ENCODE measurements at regions not wholly inside any gene's neighbourhood (a gene's known extent, or its start where the extent isn't known, plus 50 kb on each side); places are given as distances from the start of the nearest gene placed in this dataset.
A peak's percentile ranks its signal among the peaks of the same experiment; 100 is the strongest.

- no TSS peak for BruUV-seq (replicated peaks)
- POLR2A ChIA-PET, result no interaction called here
- DNase-seq (ENCODE audit: extremely low read depth in 1 of 4, low spot score in 3 of 4), result no peak
These were observed 410.8 kb downstream of the SFMBT2 start for GRCh38 chr10:7000061-7000460.

More at GRCh38 chr10:7000061-7000460, 410.8 kb downstream of the SFMBT2 start:
- no peaks in the 10 kb centered on the region for H3K9me1 ChIP-seq (ENCODE audit: control insufficient read depth, insufficient read depth, low read length)
- H3K27ac ChIP-seq (ENCODE audit: extremely low read depth, low read depth, low read length), result no peak overlapping the region
- no peak overlapping the region for H3K4me2 ChIP-seq (ENCODE audit: insufficient read depth, low read length)
- H3K4me3 ChIP-seq, result no peak overlapping the region
- H3K36me3 ChIP-seq (ENCODE audit: control insufficient read depth, insufficient read depth, low read length), result no peaks in the 10 kb centered on the region
- H3K27me3 ChIP-seq (ENCODE audit: control insufficient read depth in 2 of 2, insufficient read depth in 2 of 2, low read length in 2 of 2), result no peaks in the 10 kb centered on the region
- CTCF ChIA-PET (ENCODE audit: low intra/inter-chr PET ratio), result no interaction called here
- ATAC-seq (no peak), FAIRE-seq (no peak)
- peak overlapping the region; percentile 22; the same call in 1 of the 2 replicates for H2AFZ ChIP-seq (ENCODE audit: low read depth, low read length)
- no peaks in the 10 kb centered on the region for H3K4me1 ChIP-seq (replicated peaks in 1 of 2; ENCODE audit: control insufficient read depth in 2 of 2, insufficient read depth in 2 of 2, low read length in 2 of 2)
- TF ChIP-seq CLOCK (CRISPR knock-in tag; IDR thresholded peaks at IDR 0.05; ENCODE audit: borderline replicate concordance) (no peak), ZBTB12 (CRISPR knock-in tag; IDR thresholded peaks at IDR 0.05) (no peak), REST (IDR thresholded peaks at IDR 0.05; ENCODE audit: borderline replicate concordance) (no peak), REST (CRISPR knock-in tag; IDR thresholded peaks at IDR 0.05; ENCODE audit: low read depth) (no peak), FOXM1 (IDR thresholded peaks at IDR 0.05; ENCODE audit: low read depth) (no peak), FOXM1 (CRISPR knock-in tag; IDR thresholded peaks at IDR 0.05; ENCODE audit: low read depth) (no peak), ZNF133 (CRISPR knock-in tag; IDR thresholded peaks at IDR 0.05) (no peak), CREB1 (IDR thresholded peaks at IDR 0.05) (no peak), CREB1 (CRISPR knock-in tag; IDR thresholded peaks at IDR 0.05) (no peak), MYNN (IDR thresholded peaks at IDR 0.05) (0 out of 2 replicates have a peak, but pooled peaks have one; percentile 39), MYNN (CRISPR knock-in tag; IDR thresholded peaks at IDR 0.05) (no peak)
- H3K9me3 ChIP-seq (replicated peaks; ENCODE audit: control insufficient read depth, insufficient read depth, low read depth, low read length), result no peaks in the 10 kb centered on the region
- intact Hi-C loops (cut with micrococcal nuclease), result no loop called here
- H3K9ac ChIP-seq (ENCODE audit: insufficient read depth in 1 of 2, low read depth in 2 of 2, low read length in 2 of 2), result no peak overlapping the region
- 79% methylated on average over 4 of the region's 4 CpGs for WGBS (ENCODE audit: insufficient coverage, low coverage, missing lambda C conversion rate)
- H3K79me2 ChIP-seq (ENCODE audit: control insufficient read depth, insufficient read depth, low read length), result no peaks in the 10 kb centered on the region
- in situ Hi-C loops (cut with MboI), result no loop called here
- no peaks in the 10 kb centered on the region for H4K20me1 ChIP-seq (replicated peaks; ENCODE audit: control insufficient read depth, insufficient read depth, low read length)
